ENCODE measurements at regions not wholly inside any gene's neighbourhood (a gene's known extent, or its start where the extent isn't known, plus 50 kb on each side); places are given as distances from the start of the nearest gene placed in this dataset.

- Histone ChIP-seq H3K27me3 (ENCODE audit: insufficient read depth, poor library complexity, severe bottlenecking) (no peaks in the 10 kb centered on the region), H3K27ac (replicated peaks) (no peak overlapping the region), H3K4me3 (replicated peaks; ENCODE audit: insufficient read depth, low read length) (no peak overlapping the region)
- no peak for TF ChIP-seq POLR2AphosphoS5 (IDR thresholded peaks at IDR 0.05; ENCODE audit: low read depth)
- no peak for TF ChIP-seq GABPA (IDR thresholded peaks at IDR 0.05; ENCODE audit: low read depth)
- no peak for TF ChIP-seq SPI1 (IDR thresholded peaks at IDR 0.05; ENCODE audit: borderline replicate concordance, low read depth)
- no peak for TF ChIP-seq CTCF (IDR thresholded peaks at IDR 0.05; ENCODE audit: insufficient read depth, low read length)
- no peak for TF ChIP-seq REST (IDR thresholded peaks at IDR 0.05; ENCODE audit: insufficient replicate concordance, low read depth)
- DNase-seq (ENCODE audit: low read depth in 1 of 2, low spot score in 1 of 2) = no peak
Observed at GRCh38 chr6:14992382-14992781, 253.5 kb upstream of the JARID2 start.

GRCh38 chr6:14995208-14995607 lies 250.7 kb upstream of the JARID2 start:
- no peak for DNase-seq (ENCODE audit: low read depth in 1 of 2, low spot score in 1 of 2)
- no peak for TF ChIP-seq CTCF (IDR thresholded peaks at IDR 0.05; ENCODE audit: insufficient read depth, low read length)
- no peak for TF ChIP-seq POLR2AphosphoS5 (IDR thresholded peaks at IDR 0.05; ENCODE audit: low read depth)
- TF ChIP-seq SPI1 (IDR thresholded peaks at IDR 0.05; ENCODE audit: borderline replicate concordance, low read depth) = no peak
- TF ChIP-seq GABPA (IDR thresholded peaks at IDR 0.05; ENCODE audit: low read depth) = no peak
- TF ChIP-seq REST (IDR thresholded peaks at IDR 0.05; ENCODE audit: insufficient replicate concordance, low read depth) = no peak

DNA sequence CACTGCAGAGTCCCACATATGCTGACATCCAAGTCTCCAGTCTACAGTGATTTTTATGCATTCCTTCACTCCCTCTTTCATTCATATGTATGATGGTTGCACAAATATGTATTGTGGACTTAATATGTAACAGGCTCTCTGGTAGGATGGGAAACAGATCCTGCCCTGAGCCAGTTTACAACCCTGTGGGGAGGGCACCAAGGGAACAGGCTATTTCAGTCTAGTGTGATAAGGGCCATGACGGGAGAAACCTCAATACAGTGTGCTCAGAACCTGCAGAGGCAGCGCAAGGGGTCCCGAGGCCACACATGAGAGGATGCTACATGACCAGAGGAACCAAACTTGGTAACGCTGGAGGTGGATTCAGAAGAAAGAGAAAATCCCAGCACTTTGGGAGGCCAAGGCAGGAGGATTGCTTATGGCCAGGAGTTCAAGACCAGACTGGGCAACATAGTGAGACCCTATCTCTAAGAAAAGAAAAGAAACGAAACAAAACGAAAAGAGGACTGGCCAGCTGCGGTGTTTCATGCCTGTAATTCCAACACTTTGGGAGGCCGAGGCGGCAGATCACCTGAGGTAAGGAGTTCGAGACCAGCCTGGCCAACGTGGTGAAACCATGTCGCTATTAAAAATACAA lies 249.8 kb upstream of the JARID2 start:
- TF ChIP-seq POLR2AphosphoS5 (IDR thresholded peaks at IDR 0.05; ENCODE audit: low read depth) (no peak), CTCF (IDR thresholded peaks at IDR 0.05; ENCODE audit: insufficient read depth, low read length) (no peak), REST (IDR thresholded peaks at IDR 0.05; ENCODE audit: insufficient replicate concordance, low read depth) (no peak), GABPA (IDR thresholded peaks at IDR 0.05; ENCODE audit: low read depth) (no peak), SPI1 (IDR thresholded peaks at IDR 0.05; ENCODE audit: borderline replicate concordance, low read depth) (no peak)

More at GRCh38 chr6:14995208-14995607, 250.7 kb upstream of the JARID2 start:
- Histone ChIP-seq H3K27ac (replicated peaks) (no peak overlapping the region), H3K27me3 (ENCODE audit: insufficient read depth, poor library complexity, severe bottlenecking) (no peaks in the 10 kb centered on the region), H3K4me3 (replicated peaks; ENCODE audit: insufficient read depth, low read length) (no peak overlapping the region)

More for the DNA sequence above, 249.8 kb upstream of the JARID2 start:
- no peak overlapping the region for H3K4me3 ChIP-seq (replicated peaks; ENCODE audit: insufficient read depth, low read length)
- no peaks in the 10 kb centered on the region for H3K27me3 ChIP-seq (ENCODE audit: insufficient read depth, poor library complexity, severe bottlenecking)
- DNase-seq (ENCODE audit: low read depth in 1 of 2, low spot score in 1 of 2) = no peak
- no peak overlapping the region for H3K27ac ChIP-seq (replicated peaks)

All from HL-60 (cell line).